ENCODE measurements at regions not wholly inside any gene's neighbourhood (a gene's known extent, or its start where the extent isn't known, plus 50 kb on each side); places are given as distances from the start of the nearest gene placed in this dataset.
"Not testable (repeated sequence)": the region's sequence is repeated elsewhere in the genome, so short reads cannot be mapped to it uniquely, and the experiment has no call there.

DNA sequence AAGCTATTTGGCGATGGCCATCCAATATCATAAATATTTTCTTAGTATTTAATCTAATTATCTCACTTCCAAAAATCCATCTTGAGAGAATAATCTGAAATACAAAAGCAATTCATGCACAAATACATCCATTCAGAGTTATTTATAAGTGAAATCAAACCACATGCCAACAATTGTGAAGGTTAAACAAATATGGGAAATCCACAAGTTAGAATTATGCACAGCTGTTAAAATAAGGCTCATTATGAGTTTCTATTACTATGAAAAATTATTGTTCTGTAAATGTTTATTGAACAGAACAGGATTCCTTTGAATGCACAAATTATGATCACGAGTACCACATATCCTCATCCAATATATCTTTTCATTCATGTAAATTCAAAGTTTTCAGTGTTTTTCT, 267.7 kb downstream of the PLOD2 start:
- no peak for DNase-seq

DNA sequence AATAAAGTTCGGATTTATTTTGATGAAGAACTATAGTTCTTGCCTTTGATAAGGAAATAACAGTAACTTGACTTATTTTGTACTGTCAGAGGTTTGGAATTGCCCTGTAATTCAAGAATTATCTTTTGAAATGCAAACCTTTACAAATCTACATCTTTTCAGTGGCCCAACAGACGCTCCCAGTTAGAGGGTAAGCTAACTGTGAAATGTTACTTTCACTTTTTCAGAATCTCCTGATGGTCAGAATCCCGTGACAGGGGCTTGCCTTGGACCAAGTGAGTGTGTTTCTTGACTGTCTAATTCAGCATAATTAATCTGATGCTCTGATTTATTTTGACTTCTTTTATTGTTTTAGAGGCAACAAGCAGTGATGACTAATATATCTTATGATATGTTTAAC, 262.5 kb downstream of the PLOD2 start:
- DNase-seq = no peak

DNA sequence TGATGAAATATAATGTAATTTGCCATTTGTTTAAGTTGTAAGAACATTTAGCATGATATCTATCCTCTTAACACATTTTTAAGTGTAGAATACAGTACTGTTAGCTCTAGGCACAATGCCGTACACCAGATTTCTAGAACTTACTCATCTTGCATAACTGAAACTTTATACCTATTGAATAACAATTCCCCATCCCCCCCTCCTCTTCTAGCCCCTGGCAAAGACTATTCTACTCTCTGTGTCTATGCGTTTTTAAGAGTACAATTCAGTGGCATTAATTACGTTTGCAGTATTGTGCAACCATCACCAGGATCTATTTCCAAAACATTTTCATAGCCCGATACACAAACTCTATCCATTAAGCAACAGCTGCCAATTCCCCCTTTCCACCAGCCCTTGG, 261.7 kb downstream of the PLOD2 start:
- DNase-seq = no peak

DNA sequence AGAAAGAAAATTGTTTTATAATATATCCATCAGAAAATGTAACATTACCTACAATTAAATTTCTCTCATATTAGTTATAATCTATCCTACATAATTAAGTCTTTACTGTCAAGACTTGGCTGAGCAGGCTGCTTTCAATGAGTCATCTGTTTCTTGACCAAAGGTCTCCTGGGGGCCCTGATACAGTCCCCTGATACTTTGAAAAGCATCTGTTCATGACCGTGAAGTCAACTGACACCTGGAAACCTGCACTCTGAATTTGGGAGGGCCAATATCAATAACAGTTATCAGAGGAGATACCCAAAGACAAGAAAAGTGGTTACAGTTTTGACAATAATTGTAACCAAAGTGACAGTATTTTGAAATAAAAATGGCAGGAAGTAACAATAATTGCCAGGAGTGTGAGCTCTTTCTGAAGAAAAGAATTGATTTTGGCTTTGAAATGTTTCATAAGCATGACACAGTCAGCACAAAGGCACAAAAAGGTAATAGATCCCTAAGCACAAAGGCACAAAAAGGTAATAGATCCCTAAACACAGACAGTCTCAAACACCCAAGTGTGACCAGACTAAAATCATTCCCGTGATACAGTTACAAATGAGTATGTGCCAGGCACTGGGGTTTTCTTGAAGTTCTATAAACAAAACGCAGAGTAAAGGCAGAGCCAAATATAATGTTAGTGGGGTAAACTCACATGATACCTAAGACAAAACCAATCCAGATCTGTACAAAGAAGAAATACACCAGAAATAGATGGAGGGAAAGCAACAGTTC, 260.7 kb downstream of the PLOD2 start:
- no peak for DNase-seq

DNA sequence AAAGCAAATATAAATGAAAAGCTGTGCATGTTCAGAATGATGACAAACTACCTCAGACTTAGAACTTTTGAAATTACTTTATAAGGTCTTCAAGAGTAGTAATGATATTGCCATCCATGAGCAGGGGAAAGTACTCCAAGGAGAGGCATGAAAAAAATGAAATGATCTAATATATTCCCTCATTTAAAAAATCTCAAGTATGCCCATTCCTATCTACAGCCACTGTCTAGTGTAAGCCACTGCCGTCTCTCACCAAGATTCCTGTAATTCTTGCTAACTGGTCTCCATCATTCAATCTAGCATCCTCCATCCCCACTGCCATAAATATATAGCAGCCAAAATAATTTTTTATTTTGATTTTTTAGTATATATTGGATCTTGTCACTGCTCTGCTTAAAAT, 258.8 kb downstream of the PLOD2 start:
- DNase-seq = no peak

DNA sequence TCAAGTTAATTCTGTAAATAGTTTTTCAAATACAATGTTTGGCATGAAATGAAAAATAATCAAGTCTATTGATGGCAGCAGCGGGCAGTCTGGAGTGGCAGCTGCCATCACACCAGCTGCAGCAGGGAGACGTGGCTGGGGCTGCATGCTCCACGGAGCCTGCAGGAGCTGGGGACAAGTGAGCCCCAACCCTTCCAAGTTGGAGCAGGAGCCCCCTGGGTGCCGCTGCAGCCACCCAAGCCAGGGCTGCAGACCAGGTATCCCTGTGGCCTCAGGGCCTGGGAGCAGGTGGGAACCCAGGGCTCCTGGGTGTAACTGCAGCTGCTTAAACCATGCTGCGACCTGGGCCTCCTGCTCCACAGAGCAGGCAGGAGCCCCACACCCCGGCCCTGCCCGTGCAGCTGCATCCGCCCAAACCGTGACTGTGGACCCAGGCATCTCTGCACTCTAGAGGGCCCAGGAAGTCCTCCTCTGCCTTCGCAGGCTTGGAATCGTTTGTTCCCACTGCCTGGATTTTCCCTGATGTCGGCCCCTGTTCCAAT, 257.4 kb downstream of the PLOD2 start:
- DNase-seq = no peak

DNA sequence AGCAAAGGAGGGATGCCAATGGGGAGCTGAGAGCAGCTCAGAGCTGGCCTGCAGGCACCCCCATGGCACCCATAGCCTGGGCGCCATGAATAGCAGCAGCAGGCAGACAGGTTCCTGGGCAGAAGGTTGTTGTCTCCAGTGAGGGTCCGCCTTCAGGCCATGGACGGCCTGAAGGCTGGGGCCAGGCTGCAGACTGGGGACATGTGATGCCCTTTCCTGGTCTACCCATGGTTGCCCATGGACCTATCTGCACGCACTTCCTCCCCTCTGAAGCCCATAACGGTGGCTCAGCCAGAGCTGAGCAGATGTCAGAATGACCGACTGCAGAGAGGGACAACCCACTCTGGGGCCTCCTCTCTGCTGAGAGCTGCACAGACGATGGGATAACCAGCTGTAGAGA, 256.8 kb downstream of the PLOD2 start:
- no peak for DNase-seq

DNA sequence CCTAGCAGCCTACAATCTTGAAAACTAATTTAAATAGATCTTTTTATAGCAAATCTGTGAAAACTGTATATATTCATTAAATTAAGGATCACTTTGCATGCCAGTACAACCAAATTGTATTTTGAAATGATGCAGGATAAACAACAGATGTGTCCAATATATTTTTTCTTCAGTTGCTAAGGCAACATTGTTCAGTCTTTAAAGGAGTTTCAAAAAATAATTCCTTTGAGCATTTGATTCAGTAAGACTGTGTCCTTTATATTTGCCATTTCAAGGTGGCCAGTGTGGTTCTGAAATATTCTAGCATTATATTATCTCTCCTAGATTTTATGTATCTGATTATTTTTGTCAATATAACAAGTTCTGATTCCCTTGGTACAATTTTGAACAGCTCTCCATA, 254.7 kb downstream of the PLOD2 start:
- DNase-seq = no peak

DNA sequence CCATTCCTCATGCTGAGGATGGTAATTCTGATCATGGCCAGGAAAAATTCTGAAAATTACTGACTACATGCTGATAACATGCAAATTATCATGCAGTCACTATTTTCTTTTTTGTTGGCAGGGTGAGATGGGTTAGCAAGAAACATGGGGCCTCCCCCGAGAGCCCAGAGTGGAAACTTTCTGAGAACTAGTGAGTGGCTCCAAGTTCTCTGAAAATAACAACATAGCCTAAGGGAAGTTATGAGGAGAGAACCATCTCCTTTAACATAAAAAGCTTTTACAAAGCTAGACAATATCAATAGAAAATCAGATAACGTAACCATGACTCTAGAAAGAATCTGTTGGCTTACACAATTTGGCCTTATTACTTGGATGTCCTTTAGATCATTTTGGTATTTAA, 254.2 kb downstream of the PLOD2 start:
- DNase-seq = no peak

DNA sequence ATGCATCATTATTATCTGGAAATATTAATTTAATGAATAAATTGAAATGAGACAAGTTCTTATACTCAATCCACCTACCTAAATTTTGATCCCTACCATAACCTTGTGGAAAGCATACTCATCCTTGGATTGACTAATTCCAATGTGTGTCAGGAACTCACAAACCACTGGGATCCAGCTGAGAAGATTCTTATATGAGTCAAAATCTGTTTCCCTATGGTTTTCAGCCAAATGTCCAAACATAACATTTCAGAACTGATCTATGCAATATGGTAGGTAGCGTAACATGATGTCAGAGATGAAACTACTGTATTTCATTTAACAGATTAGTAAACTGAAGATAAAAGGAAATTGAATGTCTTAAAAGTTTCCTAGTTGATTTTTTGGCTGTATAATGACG, 250.0 kb downstream of the PLOD2 start:
- no peak for DNase-seq

DNA sequence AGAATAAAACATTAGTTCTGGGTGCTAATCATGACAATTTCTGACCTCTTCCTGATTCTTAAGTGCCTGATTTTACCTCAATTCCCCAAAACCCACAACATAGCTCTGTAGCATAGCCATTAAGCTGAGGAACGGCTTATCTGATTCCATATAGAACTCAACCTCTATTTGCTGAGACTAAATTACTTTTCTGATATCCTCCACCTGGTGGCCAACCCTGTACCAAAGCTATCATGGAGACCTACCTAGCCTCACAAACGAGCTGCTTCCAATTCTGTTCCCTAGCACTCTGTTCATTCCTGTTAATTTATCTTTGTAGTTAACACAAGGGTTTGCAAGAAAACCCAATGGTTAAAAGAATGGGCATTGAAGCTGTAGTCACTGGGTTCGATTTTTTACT, 245.2 kb downstream of the PLOD2 start:
- DNase-seq = peak; percentile 0

DNA sequence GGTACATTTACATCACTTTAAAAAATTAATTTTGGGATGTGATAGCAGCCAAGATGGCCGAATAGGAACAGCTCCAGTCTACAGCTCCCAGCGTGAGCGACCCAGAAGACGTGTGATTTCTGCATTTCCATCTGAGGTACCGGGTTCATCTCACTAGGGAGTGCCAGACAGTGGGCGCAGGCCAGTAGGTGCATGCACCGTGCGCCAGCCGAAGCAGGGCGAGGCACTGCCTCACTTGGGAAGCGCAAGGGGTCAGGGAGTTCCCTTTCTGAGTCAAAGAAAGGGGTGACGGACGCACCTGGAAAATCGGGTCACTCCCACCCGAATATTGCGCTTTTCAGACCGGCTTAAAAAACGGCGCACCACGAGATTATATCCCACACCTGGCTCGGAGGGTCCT, 233.2 kb downstream of the PLOD2 start:
- not testable (repeated sequence) for DNase-seq

DNA sequence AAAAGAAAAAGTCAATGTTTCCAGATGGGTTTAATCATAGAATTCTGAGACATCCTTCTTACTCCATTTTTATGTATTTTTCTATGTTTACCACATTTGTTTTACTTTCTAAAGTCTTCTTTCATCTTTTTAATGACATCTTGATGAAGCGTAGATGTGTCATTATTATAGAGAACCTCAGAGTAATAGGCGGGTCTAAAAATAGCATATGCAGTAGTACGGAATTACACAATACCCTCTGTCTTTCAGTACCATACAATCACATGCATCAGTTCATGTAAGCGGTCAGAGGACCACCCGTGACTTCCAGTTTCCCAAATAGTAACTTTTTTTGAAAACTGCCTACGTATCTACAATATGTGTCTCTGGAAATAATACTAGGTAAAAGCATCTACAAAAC, 224.0 kb downstream of the PLOD2 start:
- no peak for DNase-seq

DNA sequence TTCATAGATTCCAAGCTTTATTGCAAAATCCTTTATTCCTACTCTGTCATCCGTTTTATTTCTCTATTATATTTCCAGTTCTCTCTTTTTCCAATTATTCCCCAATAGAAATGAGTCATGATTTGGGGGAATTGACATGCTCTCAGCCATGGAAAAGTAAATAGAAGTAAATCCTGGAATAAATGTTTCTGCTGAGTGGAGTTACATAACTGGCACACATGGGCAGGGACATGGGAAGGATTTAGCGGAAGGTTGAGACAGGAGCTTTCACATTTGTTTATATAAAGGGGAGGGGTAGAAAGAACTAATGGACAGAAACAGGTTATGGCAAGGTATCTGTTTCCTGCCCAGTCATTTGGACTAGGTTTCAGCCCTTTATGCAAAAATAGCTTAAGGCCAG, 221.6 kb downstream of the PLOD2 start:
- DNase-seq = no peak

DNA sequence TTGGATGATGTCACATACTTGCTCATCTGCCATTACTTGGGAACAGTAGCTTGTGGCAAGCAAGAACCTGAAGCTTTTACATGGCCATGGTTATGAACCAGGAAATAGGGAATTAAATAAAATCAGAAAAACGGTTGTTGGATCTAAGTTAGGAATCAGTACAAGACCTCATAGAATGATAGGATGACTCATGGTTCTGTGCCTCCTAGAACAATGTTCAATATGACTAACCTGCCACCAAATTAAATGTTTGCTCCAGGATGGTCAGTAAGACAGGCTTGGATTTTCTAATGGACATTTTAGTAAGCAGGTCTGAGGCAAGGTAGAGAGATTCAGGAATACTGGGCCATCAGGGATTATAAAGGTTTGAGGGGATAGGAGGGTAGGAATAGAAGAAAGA, 218.9 kb downstream of the PLOD2 start:
- no peak for DNase-seq

DNA sequence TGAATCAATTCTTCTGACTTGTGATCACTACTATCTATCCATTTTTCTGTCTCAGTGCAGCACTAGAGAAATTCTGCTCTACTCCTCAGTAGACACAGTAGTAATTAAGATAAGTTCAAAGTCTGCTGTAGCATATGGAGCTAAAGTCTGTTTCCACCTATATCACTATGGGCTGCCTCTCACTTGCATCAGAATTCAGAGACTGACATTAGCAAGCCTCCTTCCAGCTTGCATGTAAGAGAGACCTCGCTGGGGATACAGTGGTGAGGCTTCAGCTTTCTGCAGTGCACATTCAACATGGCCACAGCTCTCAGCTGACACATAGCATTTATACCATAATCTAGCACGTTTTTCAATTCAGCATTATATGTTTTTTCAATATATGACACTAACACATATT, 217.0 kb downstream of the PLOD2 start:
- no peak for DNase-seq

DNA sequence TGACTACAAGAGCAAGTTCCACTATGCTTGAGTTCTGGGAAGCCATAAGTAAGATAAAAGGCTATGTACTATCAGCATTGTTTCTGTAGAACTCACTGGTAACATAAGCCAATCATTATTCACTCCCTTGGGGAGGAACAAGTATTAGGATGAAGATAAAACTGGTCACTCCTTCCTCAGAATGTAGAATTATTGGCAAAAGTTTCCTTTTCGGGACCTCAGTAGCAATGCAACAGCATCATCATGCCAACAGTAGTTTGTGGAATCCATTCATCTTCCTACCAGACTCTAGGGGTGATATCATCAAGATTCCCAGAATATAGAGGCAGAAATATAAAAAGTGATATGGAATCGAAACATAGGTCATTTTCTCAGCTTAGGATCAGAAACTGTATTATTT, 209.5 kb downstream of the PLOD2 start:
- no peak for DNase-seq

DNA sequence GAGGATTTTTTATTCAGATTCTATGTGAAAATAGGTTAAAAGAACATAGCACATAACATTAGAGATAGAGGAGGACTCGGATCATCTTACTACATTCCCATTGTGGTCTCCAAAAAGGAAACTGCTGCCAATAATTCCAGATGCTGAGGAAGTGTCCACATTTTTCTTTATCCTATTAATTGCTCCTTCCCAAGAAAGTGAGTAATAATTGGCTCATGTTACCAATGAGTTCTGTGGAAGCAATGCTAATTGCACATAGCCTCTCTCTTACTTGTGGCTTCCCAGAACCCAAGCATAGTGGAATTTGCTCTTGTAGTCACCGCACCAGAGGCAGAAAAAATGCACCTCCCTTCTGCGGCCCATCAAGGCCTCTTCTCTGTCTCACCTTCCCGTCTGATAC, 208.4 kb downstream of the PLOD2 start:
- no peak for DNase-seq

DNA sequence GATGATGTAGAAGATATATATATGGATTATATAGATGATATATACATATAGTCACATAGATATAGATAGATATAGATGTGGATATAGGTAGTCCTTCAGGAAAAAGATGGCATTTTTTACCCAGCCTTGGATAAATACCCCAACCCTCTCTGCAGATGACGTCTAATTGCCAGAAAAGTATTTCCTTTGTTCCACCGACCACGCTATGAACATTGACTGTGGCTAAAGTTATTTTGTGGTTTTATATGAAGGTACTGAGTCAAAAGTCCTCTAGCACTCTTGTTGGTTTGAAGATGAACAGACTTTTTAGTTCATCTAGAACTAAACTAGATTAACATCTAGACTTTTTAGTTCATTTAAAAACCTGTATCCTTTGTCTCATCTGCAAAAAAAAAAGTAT, 207.7 kb downstream of the PLOD2 start:
- no peak for DNase-seq

DNA sequence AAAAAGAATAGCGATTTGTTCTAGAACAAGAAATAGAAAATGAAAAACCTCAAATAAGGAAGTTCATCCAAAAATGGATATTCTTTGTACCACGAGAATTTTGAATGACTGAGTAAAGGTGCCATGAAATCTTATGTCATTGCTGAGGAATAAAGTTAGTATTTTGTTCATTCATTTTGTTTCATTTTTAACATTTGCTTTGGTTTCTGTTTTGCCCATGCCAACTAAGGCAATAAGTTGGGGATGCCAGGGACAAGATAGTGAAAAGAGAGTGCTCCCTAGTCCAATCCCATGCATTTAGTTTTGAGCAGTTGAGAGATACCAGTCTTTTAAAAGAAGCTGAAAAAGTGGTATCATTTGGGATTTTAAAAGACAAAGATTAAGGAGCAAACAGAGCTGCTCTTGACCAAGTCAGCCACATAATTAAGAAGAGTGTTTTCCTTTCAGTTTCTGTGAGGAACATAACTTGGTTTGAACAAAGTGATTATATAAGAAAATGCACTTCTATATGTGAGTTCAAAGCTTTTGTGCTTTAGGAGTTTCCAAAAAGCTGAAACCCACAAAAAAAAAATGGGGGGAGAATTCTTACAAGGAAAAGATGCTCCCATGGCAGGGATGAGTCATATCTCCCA, 201.4 kb downstream of the PLOD2 start:
- no peak for DNase-seq

DNA sequence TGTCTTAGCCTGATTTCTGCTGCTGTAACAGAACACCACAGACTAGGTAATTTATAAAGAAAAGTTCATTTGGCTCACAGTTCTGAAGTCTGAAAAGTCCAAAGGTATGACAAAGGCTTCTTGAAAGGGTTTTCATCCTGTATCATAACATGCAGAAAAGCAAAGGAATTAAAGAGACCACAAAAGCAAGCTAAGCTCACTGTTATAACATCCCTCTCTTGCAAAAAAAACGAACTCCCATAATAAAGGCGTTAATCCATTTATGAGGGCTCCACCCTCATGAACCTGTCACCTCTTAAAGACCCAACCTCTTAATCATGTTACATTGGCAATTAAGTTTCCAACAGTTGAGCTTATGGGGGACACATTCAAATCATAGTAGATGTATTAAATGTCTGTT, 197.9 kb downstream of the PLOD2 start:
- DNase-seq = no peak

DNA sequence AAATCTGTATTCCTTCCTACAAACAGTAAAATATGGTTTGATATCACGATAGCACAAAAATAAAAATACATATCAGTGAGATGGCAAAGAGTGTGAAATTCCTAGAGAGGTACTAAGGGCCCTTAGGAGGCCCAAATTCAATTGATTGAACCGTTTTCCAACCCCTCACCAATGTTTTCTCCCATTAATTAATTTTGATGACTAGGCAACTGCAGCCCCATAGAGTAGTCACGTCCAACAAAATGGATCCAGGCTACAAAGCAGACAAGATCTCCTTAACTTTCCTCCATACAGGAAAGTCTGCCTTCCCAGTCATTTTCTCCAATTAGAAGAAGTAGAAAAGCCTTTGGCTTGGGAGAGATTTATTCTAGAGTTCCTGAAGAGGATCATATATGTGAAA, 193.9 kb downstream of the PLOD2 start:
- DNase-seq = no peak

DNA sequence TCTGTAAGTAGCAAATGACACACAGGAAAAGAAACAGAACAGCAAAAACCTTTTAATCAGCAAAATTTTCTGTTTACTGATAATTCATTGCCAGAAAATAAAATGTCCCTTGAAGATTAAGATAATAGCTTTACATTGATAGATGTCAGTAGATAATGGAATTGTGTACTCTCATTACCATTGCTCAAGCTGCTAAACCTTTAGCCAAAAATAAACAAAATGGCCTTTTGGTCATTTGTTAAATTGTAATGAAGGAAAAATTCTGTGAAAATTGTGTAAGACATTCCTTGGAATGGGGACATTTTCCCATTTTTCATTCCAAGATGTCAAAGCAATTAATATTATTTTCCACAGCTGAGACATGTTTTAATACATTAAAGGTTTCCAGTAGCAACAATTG, 189.8 kb downstream of the PLOD2 start:
- DNase-seq = no peak

DNA sequence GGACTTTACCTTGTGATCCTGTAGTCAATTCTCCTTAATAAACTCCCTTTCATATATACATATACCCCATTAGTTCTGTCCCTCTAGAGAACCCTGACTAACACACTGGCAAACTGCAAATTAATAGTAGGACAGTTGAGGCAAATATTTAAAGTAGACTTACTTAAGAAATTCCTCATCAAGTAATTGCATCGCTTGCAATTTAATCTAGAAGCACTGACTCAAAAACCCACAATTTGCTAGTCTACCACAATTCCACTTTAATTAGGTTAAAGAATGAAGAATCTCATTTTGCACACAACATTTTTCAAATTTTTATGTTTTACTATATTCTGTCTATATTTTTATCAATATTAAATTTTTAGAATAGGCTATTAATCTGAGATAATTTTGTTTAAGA, 188.1 kb downstream of the PLOD2 start:
- DNase-seq = no peak

DNA sequence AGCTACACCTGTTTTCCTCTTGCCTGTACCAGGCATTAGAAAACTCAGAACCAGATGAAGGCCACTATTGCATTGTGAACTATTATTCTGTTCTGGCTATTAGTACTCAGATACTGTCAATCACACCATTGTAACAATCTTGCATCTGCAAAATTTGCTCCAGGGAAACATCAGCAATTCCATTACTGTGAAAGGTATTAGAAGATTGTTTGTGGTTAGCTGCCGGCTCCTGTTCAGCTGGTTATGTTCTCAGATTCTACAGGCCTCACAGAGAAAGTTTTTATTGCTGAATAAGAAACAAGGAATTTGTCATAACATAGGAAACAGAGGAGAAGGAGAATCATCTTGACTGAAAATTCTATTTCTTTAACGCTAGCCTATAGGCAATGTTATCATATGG, 179.9 kb downstream of the PLOD2 start:
- no peak for DNase-seq

All from hematopoietic multipotent progenitor cell treated with erythropoietin and hydrocortisone succinate and interleukin-3 and kit ligand, for 4 days (in vitro differentiated cells).